Pancreas (tissue), 10 donors: ENCODE measurements at regions not wholly inside any gene's neighbourhood (a gene's known extent, or its start where the extent isn't known, plus 50 kb on each side); places are given as distances from the start of the nearest gene placed in this dataset.

Experiments
- ATAC-seq, 4 donors: fragments of 200-7000 bp; cut with Tn5 transposase; one replicate each; pipeline versions ENCODE4 v1.8.0 to v1.9.1; 2020; ENCODE audit warnings: mild to moderate bottlenecking in 4 of 4, moderate library complexity in 4 of 4
- DNase-seq, 6 donors: peaks; one replicate each; pipeline ENCODE4 v3.0.0-alpha.2; 2020
- FAIRE-seq: peaks from 2 replicates; lab custom pipeline; 2012; peaks lifted over from hg19 to GRCh38; lab: Jason Lieb, UNC
- H3K27ac ChIP-seq, 4 donors: fragments of 200-600 bp; sonication (generic); 1 replicate in 3 of 4; 2 replicates in 1 of 4; pipeline versions ENCODE4 v1.5.0 to v1.8.0; 2020
- H3K27me3 ChIP-seq, 4 donors: fragments of 200-600 bp; one replicate each; pipeline ENCODE4 v1.8.0; 2021
- H3K36me3 ChIP-seq, 3 donors: fragments of 200-600 bp; sonication (generic) in 1 of 3; one replicate each; pipeline versions ENCODE4 v1.5.0 to v1.8.0; 2020 to 2021
- H3K4me1 ChIP-seq, 3 donors: fragments of 200-600 bp; one replicate each; pipeline ENCODE4 v1.8.0; 2021
- H3K4me3 ChIP-seq, 4 donors: fragments of 200-600 bp; sonication (generic) in 2 of 4; one replicate each; pipeline versions ENCODE4 v1.5.0 to v1.8.0; 2020 to 2021
- H3K9me3 ChIP-seq, 4 donors: fragments of 200-600 bp; one replicate each; pipeline ENCODE4 v1.8.0; 2021
- WGBS, 2 donors: extraction: QIAGEN DNeasy Blood & Tissue Kit; methylation state at CpG; one replicate each; pipeline ENCODE4 v1.1.7; 2013; 5-methylcytosine and 5-hydroxymethylcytosine counted together
- intact Hi-C, 3 donors: fragments of 100-400 bp; cut with DNase I; formaldehyde crosslinking; loops; one replicate each; pipeline versions ENCODE4 v1.11.1 to v1.14.2; 2022
- TF ChIP-seq, protein P1 (sequence below), 4 donors: fragments of 200-600 bp; sonication (generic) in 3 of 4; IDR thresholded peaks; one replicate each; pipeline versions ENCODE4 v1.5.0 to v1.8.0; 2021; ENCODE audit warnings: antibody characterized with exemption in 4 of 4
- donor health status: healthy with polysubstance abuse.
- donor health status: DM: no; HTN: no; CAD: no; lungs with moderate emphysema.
- donor health status: DM: no; HTN: no; CAD: no.
- donor health status: control.
- donor health status: control.
- donor health status: Bipolar disorder and iron deficiency.
- donor health status: DM: yes; HTN: yes; CAD: no.
- donor health status: DM: no; HTN: no; CAD: no.
- donor health status: DM: no; HTN: no; CAD: no.
- donor health status: DM: yes; HTN: yes; CAD: no.

- H3K36me3 ChIP-seq = no peaks in the 10 kb centered on the region
- no peak for ATAC-seq
These were observed 325.8 kb downstream of the MATN1 start for GRCh38 chr1:30397576-30397975.

DNA sequence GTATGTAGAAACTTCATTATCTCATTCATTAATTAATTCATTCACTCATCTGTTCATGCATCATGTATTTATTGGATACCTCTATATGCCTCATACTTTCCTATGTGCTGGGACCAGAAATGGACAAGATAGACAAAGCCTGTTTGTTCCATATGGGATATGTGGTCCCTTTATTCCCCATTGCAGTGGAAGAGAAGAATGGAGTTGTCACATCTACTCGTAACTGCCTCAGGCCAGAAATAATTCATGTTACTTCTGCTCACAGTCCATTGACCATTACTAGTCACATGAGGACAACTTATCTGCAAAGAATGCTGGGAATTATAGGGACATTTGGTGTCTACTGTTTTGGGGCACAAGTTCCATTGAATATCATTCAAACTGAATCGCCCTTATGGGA lies 327.8 kb downstream of the MATN1 start:
- 80 to 94% methylated on average over 2 of the region's 2 CpGs for WGBS, 2 donors

More at GRCh38 chr1:30397576-30397975, 325.8 kb downstream of the MATN1 start:
- TF ChIP-seq, protein P1, sequence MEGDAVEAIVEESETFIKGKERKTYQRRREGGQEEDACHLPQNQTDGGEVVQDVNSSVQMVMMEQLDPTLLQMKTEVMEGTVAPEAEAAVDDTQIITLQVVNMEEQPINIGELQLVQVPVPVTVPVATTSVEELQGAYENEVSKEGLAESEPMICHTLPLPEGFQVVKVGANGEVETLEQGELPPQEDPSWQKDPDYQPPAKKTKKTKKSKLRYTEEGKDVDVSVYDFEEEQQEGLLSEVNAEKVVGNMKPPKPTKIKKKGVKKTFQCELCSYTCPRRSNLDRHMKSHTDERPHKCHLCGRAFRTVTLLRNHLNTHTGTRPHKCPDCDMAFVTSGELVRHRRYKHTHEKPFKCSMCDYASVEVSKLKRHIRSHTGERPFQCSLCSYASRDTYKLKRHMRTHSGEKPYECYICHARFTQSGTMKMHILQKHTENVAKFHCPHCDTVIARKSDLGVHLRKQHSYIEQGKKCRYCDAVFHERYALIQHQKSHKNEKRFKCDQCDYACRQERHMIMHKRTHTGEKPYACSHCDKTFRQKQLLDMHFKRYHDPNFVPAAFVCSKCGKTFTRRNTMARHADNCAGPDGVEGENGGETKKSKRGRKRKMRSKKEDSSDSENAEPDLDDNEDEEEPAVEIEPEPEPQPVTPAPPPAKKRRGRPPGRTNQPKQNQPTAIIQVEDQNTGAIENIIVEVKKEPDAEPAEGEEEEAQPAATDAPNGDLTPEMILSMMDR (IDR thresholded peaks at IDR 0.05) = no peak
- H3K4me1 ChIP-seq = no peaks in the 10 kb centered on the region
- H3K4me3 ChIP-seq = no peak overlapping the region
- no peak overlapping the region for H3K27ac ChIP-seq
- H3K27me3 ChIP-seq = no peaks in the 10 kb centered on the region
- FAIRE-seq (no peak), DNase-seq (peak in 1 of 6 donors; percentile 13)
- no peaks in the 10 kb centered on the region for H3K9me3 ChIP-seq
- intact Hi-C loops = no loop called here
- 88 to 90% methylated on average over 6 of the region's 6 CpGs for WGBS, 2 donors

DNA sequence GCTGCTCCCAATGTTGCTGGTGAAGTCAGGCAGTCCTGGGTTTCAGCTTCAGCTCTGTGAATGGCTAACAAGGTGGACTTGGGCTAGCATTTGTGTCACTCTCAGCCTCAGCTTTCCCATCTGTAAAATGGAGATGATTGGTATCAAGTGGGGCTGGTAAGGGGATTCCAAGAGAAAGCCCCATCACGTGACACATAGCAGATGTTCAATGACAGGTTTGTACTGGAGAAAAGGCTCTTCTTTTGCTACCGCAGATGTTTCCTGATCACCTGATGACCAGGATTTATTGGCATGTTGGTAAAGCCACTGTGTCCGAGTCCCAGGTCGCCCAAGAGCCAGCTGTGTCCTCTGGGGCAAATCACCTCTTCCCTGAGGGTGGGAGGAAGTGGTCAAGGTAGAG lies 335.0 kb downstream of the MATN1 start:
- Histone ChIP-seq H3K27ac (no peak overlapping the region), H3K4me3 (no peak overlapping the region), H3K4me1 (no peaks in the 10 kb centered on the region), H3K9me3 (no peaks in the 10 kb centered on the region), H3K36me3 (no peaks in the 10 kb centered on the region), H3K27me3 (no peaks in the 10 kb centered on the region)
- TF ChIP-seq, protein P1 (IDR thresholded peaks at IDR 0.05) = no peak
- intact Hi-C loops = loop anchor here in 1 of 3 donors (10.0 kb wide), 1 partner anchor 1144 kb away; no protein-coding TSS in a partner anchor
- no peak for DNase-seq
- no peak for FAIRE-seq
- no peak for ATAC-seq
- WGBS, 2 donors = 67 to 70% methylated on average over 4 of the region's 4 CpGs

More for the DNA sequence above, 327.8 kb downstream of the MATN1 start:
- DNase-seq = no peak
- Histone ChIP-seq H3K27ac (no peak overlapping the region), H3K27me3 (no peaks in the 10 kb centered on the region), H3K4me3 (no peak overlapping the region), H3K36me3 (no peaks in the 10 kb centered on the region), H3K4me1 (no peaks in the 10 kb centered on the region), H3K9me3 (no peaks in the 10 kb centered on the region)
- no peak for FAIRE-seq
- TF ChIP-seq, protein P1 (IDR thresholded peaks at IDR 0.05) = no peak
- no peak for ATAC-seq
- intact Hi-C loops = no loop called here

- ATAC-seq (no peak), DNase-seq (no peak), FAIRE-seq (no peak)
- H3K27me3 ChIP-seq = no peaks in the 10 kb centered on the region
- H3K27ac ChIP-seq = no peak overlapping the region
- no peak overlapping the region for H3K4me3 ChIP-seq
- no peaks in the 10 kb centered on the region for H3K4me1 ChIP-seq
- TF ChIP-seq, protein P1 (IDR thresholded peaks at IDR 0.05) = no peak
- H3K36me3 ChIP-seq = no peaks in the 10 kb centered on the region
- 52 to 74% methylated on average over 14 to 15 of the region's 17 CpGs for WGBS, 2 donors
- no peaks in the 10 kb centered on the region for H3K9me3 ChIP-seq
- intact Hi-C loops = loop anchor here in 1 of 3 donors (10.0 kb wide), 1 partner anchor 1142 kb away; no protein-coding TSS in a partner anchor
These were observed 337.0 kb downstream of the MATN1 start for GRCh38 chr1:30386156-30386926.
